ENCODE measurements at regions not wholly inside any gene's neighbourhood (a gene's known extent, or its start where the extent isn't known, plus 50 kb on each side); places are given as distances from the start of the nearest gene placed in this dataset.

- Histone ChIP-seq H3K9ac (ENCODE audit: low read depth in 1 of 3, low read length in 3 of 3) (no peak overlapping the region), H3K4me3 (ENCODE audit: low read length in 3 of 3) (no peak overlapping the region), H3K27me3 (ENCODE audit: control insufficient read depth in 3 of 3, insufficient read depth in 3 of 3, low read length in 3 of 3) (peaks cover 15 to 28% (median 21%) of the 10 kb centered on the region in 3 donors), H3K27ac (ENCODE audit: low read depth, low read length) (no peak overlapping the region), H3K4me1 (ENCODE audit: control insufficient read depth in 3 of 3, insufficient read depth in 3 of 3, low read length in 3 of 3) (no peaks in the 10 kb centered on the region), H3K36me3 (ENCODE audit: control insufficient read depth in 3 of 3, insufficient read depth in 3 of 3, low read length in 3 of 3) (no peaks in the 10 kb centered on the region), H3K9me3 (ENCODE audit: control insufficient read depth in 3 of 3, low read length in 3 of 3) (no peaks in the 10 kb centered on the region)
Observed at GRCh38 chr5:3123763-3124157, 372.3 kb upstream of the IRX2 start.

- Histone ChIP-seq H3K4me1 (ENCODE audit: control insufficient read depth in 3 of 3, insufficient read depth in 3 of 3, low read length in 3 of 3) (no peaks in the 10 kb centered on the region), H3K9me3 (ENCODE audit: control insufficient read depth in 3 of 3, low read length in 3 of 3) (no peaks in the 10 kb centered on the region), H3K27ac (ENCODE audit: low read depth, low read length) (no peak overlapping the region), H3K9ac (ENCODE audit: low read depth in 1 of 3, low read length in 3 of 3) (no peak overlapping the region), H3K36me3 (ENCODE audit: control insufficient read depth in 3 of 3, insufficient read depth in 3 of 3, low read length in 3 of 3) (no peaks in the 10 kb centered on the region), H3K4me3 (ENCODE audit: low read length in 3 of 3) (no peak overlapping the region), H3K27me3 (ENCODE audit: control insufficient read depth in 3 of 3, insufficient read depth in 3 of 3, low read length in 3 of 3) (peaks cover 15 to 28% (median 25%) of the 10 kb centered on the region in 3 donors)
Observed at GRCh38 chr5:3122985-3123762, 371.7 kb upstream of the IRX2 start.

DNA sequence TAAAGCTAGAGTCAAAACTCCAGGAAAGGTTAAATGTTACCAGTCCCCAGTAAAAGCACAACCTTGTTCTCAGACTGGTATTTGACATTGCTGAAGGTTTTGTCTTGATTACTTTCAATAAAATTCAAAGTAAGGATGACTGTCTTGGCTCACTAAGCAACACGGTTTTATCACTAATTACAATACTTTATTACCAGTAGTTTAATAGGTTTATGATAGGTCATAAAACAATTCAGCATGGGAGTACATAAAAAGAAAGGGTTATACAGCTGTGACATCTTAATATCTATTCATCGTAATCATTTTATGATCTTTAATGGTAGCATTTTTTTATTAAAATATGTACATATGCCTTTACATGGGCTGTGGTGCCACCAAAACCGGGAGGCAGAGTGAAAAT, 370.7 kb upstream of the IRX2 start:
- Histone ChIP-seq H3K27ac (ENCODE audit: low read depth, low read length) (no peak overlapping the region), H3K27me3 (ENCODE audit: control insufficient read depth in 3 of 3, insufficient read depth in 3 of 3, low read length in 3 of 3) (peaks cover 15 to 30% (median 25%) of the 10 kb centered on the region in 3 donors), H3K9me3 (ENCODE audit: control insufficient read depth in 3 of 3, low read length in 3 of 3) (no peaks in the 10 kb centered on the region), H3K36me3 (ENCODE audit: control insufficient read depth in 3 of 3, insufficient read depth in 3 of 3, low read length in 3 of 3) (no peaks in the 10 kb centered on the region), H3K4me3 (ENCODE audit: low read length in 3 of 3) (no peak overlapping the region), H3K4me1 (ENCODE audit: control insufficient read depth in 3 of 3, insufficient read depth in 3 of 3, low read length in 3 of 3) (no peaks in the 10 kb centered on the region), H3K9ac (ENCODE audit: low read depth in 1 of 3, low read length in 3 of 3) (no peak overlapping the region)

DNA sequence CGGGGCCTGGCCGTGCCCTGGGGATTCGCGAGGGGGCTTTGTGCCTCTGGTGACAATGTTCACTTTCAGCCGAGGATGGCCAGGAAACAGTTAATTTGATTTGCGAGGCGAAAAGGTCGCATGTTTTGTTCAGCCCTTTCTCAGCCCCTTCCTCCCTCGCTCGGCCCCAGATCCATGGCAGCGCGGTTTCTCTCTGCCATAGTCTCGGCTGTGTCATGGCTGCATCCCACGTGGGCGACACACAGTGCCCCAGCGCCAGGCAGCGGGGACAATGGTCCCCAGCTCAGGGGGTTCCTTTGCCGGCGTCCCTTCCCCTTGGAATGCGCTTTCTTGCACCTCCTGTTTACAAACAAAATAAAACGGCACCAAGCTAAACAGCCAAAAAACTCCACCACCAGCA, 370.3 kb upstream of the IRX2 start:
- peaks cover 15 to 34% (median 27%) of the 10 kb centered on the region in 3 donors for H3K27me3 ChIP-seq (ENCODE audit: control insufficient read depth in 3 of 3, insufficient read depth in 3 of 3, low read length in 3 of 3)
- no peak overlapping the region for H3K4me3 ChIP-seq (ENCODE audit: low read length in 3 of 3)
- no peaks in the 10 kb centered on the region for H3K36me3 ChIP-seq (ENCODE audit: control insufficient read depth in 3 of 3, insufficient read depth in 3 of 3, low read length in 3 of 3)
- H3K9ac ChIP-seq (ENCODE audit: low read depth in 1 of 3, low read length in 3 of 3): no peak overlapping the region
- H3K27ac ChIP-seq (ENCODE audit: low read depth, low read length): no peak overlapping the region
- no peaks in the 10 kb centered on the region for H3K4me1 ChIP-seq (ENCODE audit: control insufficient read depth in 3 of 3, insufficient read depth in 3 of 3, low read length in 3 of 3)
- H3K9me3 ChIP-seq (ENCODE audit: control insufficient read depth in 3 of 3, low read length in 3 of 3): no peaks in the 10 kb centered on the region

GRCh38 chr5:3120028-3120427, 368.6 kb upstream of the IRX2 start:
- Histone ChIP-seq H3K9me3 (ENCODE audit: control insufficient read depth in 3 of 3, low read length in 3 of 3) (no peaks in the 10 kb centered on the region), H3K4me1 (ENCODE audit: control insufficient read depth in 3 of 3, insufficient read depth in 3 of 3, low read length in 3 of 3) (no peaks in the 10 kb centered on the region), H3K9ac (ENCODE audit: low read depth in 1 of 3, low read length in 3 of 3) (no peak overlapping the region), H3K27me3 (ENCODE audit: control insufficient read depth in 3 of 3, insufficient read depth in 3 of 3, low read length in 3 of 3) (peaks cover 19 to 39% (median 38%) of the 10 kb centered on the region in 3 donors), H3K4me3 (ENCODE audit: low read length in 3 of 3) (no peak overlapping the region), H3K36me3 (ENCODE audit: control insufficient read depth in 3 of 3, insufficient read depth in 3 of 3, low read length in 3 of 3) (no peaks in the 10 kb centered on the region), H3K27ac (ENCODE audit: low read depth, low read length) (no peak overlapping the region)

DNA sequence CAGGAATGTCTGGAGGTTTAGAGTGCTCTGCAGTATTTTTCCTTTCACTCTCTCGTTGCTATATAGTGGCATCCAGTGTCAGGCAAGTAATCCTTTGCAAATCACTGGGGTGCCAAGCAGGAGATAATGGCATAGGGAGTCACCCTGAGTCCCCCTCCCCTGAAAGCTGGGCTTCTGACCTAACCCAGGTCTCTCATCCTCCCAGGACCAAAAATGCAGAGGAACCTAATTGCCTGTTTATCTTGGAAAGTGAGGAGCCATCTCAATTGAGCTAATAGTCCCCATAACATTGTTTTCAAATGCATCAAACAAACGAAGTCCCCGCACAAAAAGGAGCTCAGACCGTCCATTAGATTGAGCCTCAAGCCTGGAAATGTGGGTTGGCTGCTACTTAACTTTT, 368.0 kb upstream of the IRX2 start:
- H3K4me1 ChIP-seq (ENCODE audit: control insufficient read depth in 3 of 3, insufficient read depth in 3 of 3, low read length in 3 of 3): no peaks in the 10 kb centered on the region
- peaks cover 19 to 42% (median 40%) of the 10 kb centered on the region in 3 donors for H3K27me3 ChIP-seq (ENCODE audit: control insufficient read depth in 3 of 3, insufficient read depth in 3 of 3, low read length in 3 of 3)
- no peak overlapping the region for H3K9ac ChIP-seq (ENCODE audit: low read depth in 1 of 3, low read length in 3 of 3)
- no peaks in the 10 kb centered on the region for H3K9me3 ChIP-seq (ENCODE audit: control insufficient read depth in 3 of 3, low read length in 3 of 3)
- no peaks in the 10 kb centered on the region for H3K36me3 ChIP-seq (ENCODE audit: control insufficient read depth in 3 of 3, insufficient read depth in 3 of 3, low read length in 3 of 3)
- H3K27ac ChIP-seq (ENCODE audit: low read depth, low read length): no peak overlapping the region
- no peak overlapping the region for H3K4me3 ChIP-seq (ENCODE audit: low read length in 3 of 3)

GRCh38 chr5:3118340-3118739, 366.9 kb upstream of the IRX2 start:
- Histone ChIP-seq H3K4me1 (ENCODE audit: control insufficient read depth in 3 of 3, insufficient read depth in 3 of 3, low read length in 3 of 3) (no peaks in the 10 kb centered on the region), H3K4me3 (ENCODE audit: low read length in 3 of 3) (no peak overlapping the region), H3K36me3 (ENCODE audit: control insufficient read depth in 3 of 3, insufficient read depth in 3 of 3, low read length in 3 of 3) (no peaks in the 10 kb centered on the region), H3K27me3 (ENCODE audit: control insufficient read depth in 3 of 3, insufficient read depth in 3 of 3, low read length in 3 of 3) (peaks cover 19 to 42% (median 41%) of the 10 kb centered on the region in 3 donors), H3K27ac (ENCODE audit: low read depth, low read length) (no peak overlapping the region), H3K9me3 (ENCODE audit: control insufficient read depth in 3 of 3, low read length in 3 of 3) (no peaks in the 10 kb centered on the region), H3K9ac (ENCODE audit: low read depth in 1 of 3, low read length in 3 of 3) (no peak overlapping the region)

DNA sequence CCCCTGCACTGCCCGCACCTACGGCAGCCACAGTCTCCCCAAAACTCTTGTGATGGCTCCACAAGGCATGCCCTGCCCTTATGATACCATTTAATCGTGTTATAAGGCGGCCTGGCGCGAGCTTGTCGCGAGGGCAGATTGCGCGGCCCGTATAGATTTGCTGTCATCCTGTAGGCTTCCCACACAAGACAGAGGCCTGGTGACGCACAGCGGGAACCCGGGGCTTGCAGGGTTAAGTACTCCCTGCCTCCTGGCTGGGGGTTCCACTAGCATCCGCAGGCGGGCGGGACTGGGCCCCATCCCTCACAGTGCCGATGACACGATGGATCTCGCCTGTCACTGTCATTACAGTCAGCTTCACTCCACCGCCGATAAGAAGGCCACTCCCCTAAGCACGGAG, 364.9 kb upstream of the IRX2 start:
- H3K9me3 ChIP-seq (ENCODE audit: control insufficient read depth in 3 of 3, low read length in 3 of 3): peaks cover 0 to 3% (median 0%) of the 10 kb centered on the region in 3 donors
- no peaks in the 10 kb centered on the region for H3K36me3 ChIP-seq (ENCODE audit: control insufficient read depth in 3 of 3, insufficient read depth in 3 of 3, low read length in 3 of 3)
- no peaks in the 10 kb centered on the region for H3K4me1 ChIP-seq (ENCODE audit: control insufficient read depth in 3 of 3, insufficient read depth in 3 of 3, low read length in 3 of 3)
- H3K9ac ChIP-seq (ENCODE audit: low read depth in 1 of 3, low read length in 3 of 3): no peak overlapping the region
- H3K27me3 ChIP-seq (ENCODE audit: control insufficient read depth in 3 of 3, insufficient read depth in 3 of 3, low read length in 3 of 3): peaks cover 16 to 36% (median 32%) of the 10 kb centered on the region in 3 donors
- no peak overlapping the region for H3K4me3 ChIP-seq (ENCODE audit: low read length in 3 of 3)
- H3K27ac ChIP-seq (ENCODE audit: low read depth, low read length): no peak overlapping the region

- H3K27ac ChIP-seq (ENCODE audit: low read depth, low read length): no peak overlapping the region
- no peak overlapping the region for H3K9ac ChIP-seq (ENCODE audit: low read depth in 1 of 3, low read length in 3 of 3)
- no peak overlapping the region for H3K4me3 ChIP-seq (ENCODE audit: low read length in 3 of 3)
- no peaks in the 10 kb centered on the region for H3K4me1 ChIP-seq (ENCODE audit: control insufficient read depth in 3 of 3, insufficient read depth in 3 of 3, low read length in 3 of 3)
- no peaks in the 10 kb centered on the region for H3K36me3 ChIP-seq (ENCODE audit: control insufficient read depth in 3 of 3, insufficient read depth in 3 of 3, low read length in 3 of 3)
- H3K9me3 ChIP-seq (ENCODE audit: control insufficient read depth in 3 of 3, low read length in 3 of 3): peaks cover 0 to 3% (median 0%) of the 10 kb centered on the region in 3 donors
- peaks cover 6 to 26% (median 22%) of the 10 kb centered on the region in 3 donors for H3K27me3 ChIP-seq (ENCODE audit: control insufficient read depth in 3 of 3, insufficient read depth in 3 of 3, low read length in 3 of 3)
Observed at GRCh38 chr5:3114467-3114866, 363.0 kb upstream of the IRX2 start.

GRCh38 chr5:3110371-3110770, 358.9 kb upstream of the IRX2 start:
- no peak overlapping the region for H3K9ac ChIP-seq (ENCODE audit: low read depth in 1 of 3, low read length in 3 of 3)
- no peaks in the 10 kb centered on the region for H3K4me1 ChIP-seq (ENCODE audit: control insufficient read depth in 3 of 3, insufficient read depth in 3 of 3, low read length in 3 of 3)
- H3K27ac ChIP-seq (ENCODE audit: low read depth, low read length): no peak overlapping the region
- no peak overlapping the region for H3K4me3 ChIP-seq (ENCODE audit: low read length in 3 of 3)
- H3K36me3 ChIP-seq (ENCODE audit: control insufficient read depth in 3 of 3, insufficient read depth in 3 of 3, low read length in 3 of 3): no peaks in the 10 kb centered on the region
- H3K9me3 ChIP-seq (ENCODE audit: control insufficient read depth in 3 of 3, low read length in 3 of 3): peaks cover 0 to 3% (median 0%) of the 10 kb centered on the region in 3 donors
- H3K27me3 ChIP-seq (ENCODE audit: control insufficient read depth in 3 of 3, insufficient read depth in 3 of 3, low read length in 3 of 3): peaks cover 5 to 39% (median 24%) of the 10 kb centered on the region in 3 donors

Measured in skeletal muscle tissue (tissue), 3 donors.